HEK293 (cell line): ENCODE measurements at regions not wholly inside any gene's neighbourhood (a gene's known extent, or its start where the extent isn't known, plus 50 kb on each side); places are given as distances from the start of the nearest gene placed in this dataset.

Source experiments
- CTCF ChIA-PET: fragments of 350-600 bp; formaldehyde crosslinking; extraction: SDS; loops from one replicate; lab custom pipeline; 2021; ENCODE audit warnings: antibody characterized with exemption; lab: Yijun Ruan, JAX
- POLR2A ChIA-PET: fragments of 300-600 bp; formaldehyde crosslinking; extraction: SDS; loops from one replicate; lab custom pipeline; 2020; ENCODE audit warnings: antibody characterized with exemption, inconsistent platforms; lab: Yijun Ruan, JAX
- H3K27ac ChIP-seq: fragments of 200-500 bp; sonication (Bioruptor generic); 2 replicates; pipeline ENCODE4 v1.5.1; 2014; ENCODE audit warnings: low read depth, low read length, control low read depth, inconsistent platforms; ENCODE audit errors: extremely low read depth
- H3K36me3 ChIP-seq, 2 experiments: fragments of 200-500 bp in 1 of 2; sonication (Bioruptor generic) in 1 of 2; 1 replicate in 1 of 2; 2 replicates in 1 of 2; pipeline ENCODE4 v1.5.1; 2014 to 2017; ENCODE audit warnings: inconsistent platforms in 2 of 2, low read length in 2 of 2; ENCODE audit not compliant: control insufficient read depth in 2 of 2, insufficient read depth in 1 of 2
- H3K4me1 ChIP-seq: fragments of 200-500 bp; sonication (Bioruptor generic); 2 replicates; pipeline ENCODE4 v1.5.1; 2014; ENCODE audit warnings: mild to moderate bottlenecking, low read length, inconsistent platforms; ENCODE audit not compliant: control insufficient read depth, insufficient read depth
- H3K4me3 ChIP-seq: 2 replicates; pipeline ENCODE4 v1.5.1; 2011; ENCODE audit warnings: low read depth, mild to moderate bottlenecking, control low read depth, low read length, moderate library complexity
- H3K9me3 ChIP-seq: fragments of 200-500 bp; sonication (Bioruptor generic); 2 replicates; pipeline ENCODE4 v1.5.1; 2014; ENCODE audit warnings: low read depth, low read length, inconsistent platforms; ENCODE audit not compliant: control insufficient read depth, insufficient read depth
- ZNF121 ChIP-seq: fragments of 450-650 bp; formaldehyde crosslinking; IDR thresholded peaks from 2 replicates; pipeline ENCODE4 v1.5.1; 2016; ENCODE audit warnings: missing biosample characterization, missing genetic modification characterization
- ZNF239 ChIP-seq: fragments of 450-650 bp; formaldehyde crosslinking; IDR thresholded peaks from 2 replicates; pipeline ENCODE4 v1.5.1; 2016; ENCODE audit warnings: missing biosample characterization, missing genetic modification characterization
- ZNF350 ChIP-seq: fragments of 450-650 bp; formaldehyde crosslinking; IDR thresholded peaks from 2 replicates; pipeline ENCODE4 v1.5.0; 2017; ENCODE audit warnings: missing biosample characterization, mild to moderate bottlenecking, missing genetic modification characterization
- ZNF544 ChIP-seq: fragments of 450-650 bp; formaldehyde crosslinking; IDR thresholded peaks from 2 replicates; pipeline ENCODE4 v1.5.0; 2017; ENCODE audit warnings: missing biosample characterization, missing genetic modification characterization
- ZNF596 ChIP-seq: fragments of 450-650 bp; IDR thresholded peaks from 2 replicates; pipeline ENCODE4 v1.5.0; 2018; ENCODE audit warnings: missing biosample characterization, mild to moderate bottlenecking, missing genetic modification characterization, moderate library complexity
- ZNF677 ChIP-seq: fragments of 450-650 bp; IDR thresholded peaks from 2 replicates; pipeline ENCODE4 v1.5.0; 2018; ENCODE audit warnings: missing biosample characterization, mild to moderate bottlenecking, missing genetic modification characterization, moderate library complexity
- TF ChIP-seq, protein P1 (sequence below): fragments of 450-650 bp; formaldehyde crosslinking; IDR thresholded peaks from 2 replicates; pipeline ENCODE4 v1.5.0; 2017; ENCODE audit warnings: missing biosample characterization, missing genetic modification characterization, borderline replicate concordance
- TF ChIP-seq, protein P2 (sequence below): fragments of 450-650 bp; formaldehyde crosslinking; IDR thresholded peaks from 2 replicates; pipeline ENCODE4 v1.5.1; 2016; ENCODE audit warnings: missing biosample characterization, missing genetic modification characterization
- TF ChIP-seq, protein P3 (sequence below): fragments of 450-650 bp; formaldehyde crosslinking; IDR thresholded peaks from 2 replicates; pipeline ENCODE4 v1.5.1; 2016; ENCODE audit warnings: missing biosample characterization, missing genetic modification characterization, borderline replicate concordance
- TF ChIP-seq, protein P4 (sequence below): fragments of 450-650 bp; formaldehyde crosslinking; conservative IDR thresholded peaks from 2 replicates; pipeline ENCODE4 v1.5.1; 2016; ENCODE audit warnings: low read depth, missing biosample characterization, missing genetic modification characterization

DNA sequence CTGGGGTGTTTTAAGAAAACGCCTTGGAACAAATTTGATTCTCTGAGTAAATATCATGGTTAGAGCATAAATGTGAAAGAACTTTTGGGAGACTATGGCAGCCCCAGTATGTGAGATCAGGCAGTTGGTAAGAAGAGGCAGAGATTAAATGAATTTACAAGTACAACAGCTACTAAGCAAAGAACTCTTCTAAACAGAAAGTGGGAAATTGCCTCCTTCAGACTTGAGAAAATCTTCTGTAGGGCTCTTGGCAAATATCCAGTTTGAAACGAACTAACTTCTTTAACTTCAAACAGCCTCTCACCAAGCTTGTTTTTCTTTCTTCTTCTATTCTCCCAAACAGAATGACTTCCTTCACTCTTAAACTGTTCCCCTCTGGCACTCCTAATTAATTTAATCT is 337.7 kb downstream of the SIPA1L2 start (continued):
- TF ChIP-seq, protein P1, sequence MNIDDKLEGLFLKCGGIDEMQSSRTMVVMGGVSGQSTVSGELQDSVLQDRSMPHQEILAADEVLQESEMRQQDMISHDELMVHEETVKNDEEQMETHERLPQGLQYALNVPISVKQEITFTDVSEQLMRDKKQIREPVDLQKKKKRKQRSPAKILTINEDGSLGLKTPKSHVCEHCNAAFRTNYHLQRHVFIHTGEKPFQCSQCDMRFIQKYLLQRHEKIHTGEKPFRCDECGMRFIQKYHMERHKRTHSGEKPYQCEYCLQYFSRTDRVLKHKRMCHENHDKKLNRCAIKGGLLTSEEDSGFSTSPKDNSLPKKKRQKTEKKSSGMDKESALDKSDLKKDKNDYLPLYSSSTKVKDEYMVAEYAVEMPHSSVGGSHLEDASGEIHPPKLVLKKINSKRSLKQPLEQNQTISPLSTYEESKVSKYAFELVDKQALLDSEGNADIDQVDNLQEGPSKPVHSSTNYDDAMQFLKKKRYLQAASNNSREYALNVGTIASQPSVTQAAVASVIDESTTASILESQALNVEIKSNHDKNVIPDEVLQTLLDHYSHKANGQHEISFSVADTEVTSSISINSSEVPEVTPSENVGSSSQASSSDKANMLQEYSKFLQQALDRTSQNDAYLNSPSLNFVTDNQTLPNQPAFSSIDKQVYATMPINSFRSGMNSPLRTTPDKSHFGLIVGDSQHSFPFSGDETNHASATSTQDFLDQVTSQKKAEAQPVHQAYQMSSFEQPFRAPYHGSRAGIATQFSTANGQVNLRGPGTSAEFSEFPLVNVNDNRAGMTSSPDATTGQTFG: no peak
- TF ChIP-seq, protein P2, sequence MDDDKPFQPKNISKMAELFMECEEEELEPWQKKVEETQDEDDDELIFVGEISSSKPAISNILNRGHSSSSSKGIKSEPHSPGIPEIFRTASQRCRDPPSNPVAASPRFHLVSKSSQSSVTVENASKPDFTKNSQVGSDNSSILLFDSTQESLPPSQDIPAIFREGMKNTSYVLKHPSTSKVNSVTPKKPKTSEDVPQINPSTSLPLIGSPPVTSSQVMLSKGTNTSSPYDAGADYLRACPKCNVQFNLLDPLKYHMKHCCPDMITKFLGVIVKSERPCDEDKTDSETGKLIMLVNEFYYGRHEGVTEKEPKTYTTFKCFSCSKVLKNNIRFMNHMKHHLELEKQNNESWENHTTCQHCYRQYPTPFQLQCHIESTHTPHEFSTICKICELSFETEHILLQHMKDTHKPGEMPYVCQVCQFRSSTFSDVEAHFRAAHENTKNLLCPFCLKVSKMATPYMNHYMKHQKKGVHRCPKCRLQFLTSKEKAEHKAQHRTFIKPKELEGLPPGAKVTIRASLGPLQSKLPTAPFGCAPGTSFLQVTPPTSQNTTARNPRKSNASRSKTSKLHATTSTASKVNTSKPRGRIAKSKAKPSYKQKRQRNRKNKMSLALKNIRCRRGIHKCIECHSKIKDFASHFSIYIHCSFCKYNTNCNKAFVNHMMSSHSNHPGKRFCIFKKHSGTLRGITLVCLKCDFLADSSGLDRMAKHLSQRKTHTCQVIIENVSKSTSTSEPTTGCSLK (tag by site-specific recombination): no peak
- no peak for TF ChIP-seq ZNF239
- TF ChIP-seq ZNF677 (tag by site-specific recombination): no peak
- TF ChIP-seq ZNF596 (tag by site-specific recombination): no peak
- no peak for TF ChIP-seq ZNF544
- TF ChIP-seq ZNF121 (tag by site-specific recombination): no peak
- TF ChIP-seq, protein P3, sequence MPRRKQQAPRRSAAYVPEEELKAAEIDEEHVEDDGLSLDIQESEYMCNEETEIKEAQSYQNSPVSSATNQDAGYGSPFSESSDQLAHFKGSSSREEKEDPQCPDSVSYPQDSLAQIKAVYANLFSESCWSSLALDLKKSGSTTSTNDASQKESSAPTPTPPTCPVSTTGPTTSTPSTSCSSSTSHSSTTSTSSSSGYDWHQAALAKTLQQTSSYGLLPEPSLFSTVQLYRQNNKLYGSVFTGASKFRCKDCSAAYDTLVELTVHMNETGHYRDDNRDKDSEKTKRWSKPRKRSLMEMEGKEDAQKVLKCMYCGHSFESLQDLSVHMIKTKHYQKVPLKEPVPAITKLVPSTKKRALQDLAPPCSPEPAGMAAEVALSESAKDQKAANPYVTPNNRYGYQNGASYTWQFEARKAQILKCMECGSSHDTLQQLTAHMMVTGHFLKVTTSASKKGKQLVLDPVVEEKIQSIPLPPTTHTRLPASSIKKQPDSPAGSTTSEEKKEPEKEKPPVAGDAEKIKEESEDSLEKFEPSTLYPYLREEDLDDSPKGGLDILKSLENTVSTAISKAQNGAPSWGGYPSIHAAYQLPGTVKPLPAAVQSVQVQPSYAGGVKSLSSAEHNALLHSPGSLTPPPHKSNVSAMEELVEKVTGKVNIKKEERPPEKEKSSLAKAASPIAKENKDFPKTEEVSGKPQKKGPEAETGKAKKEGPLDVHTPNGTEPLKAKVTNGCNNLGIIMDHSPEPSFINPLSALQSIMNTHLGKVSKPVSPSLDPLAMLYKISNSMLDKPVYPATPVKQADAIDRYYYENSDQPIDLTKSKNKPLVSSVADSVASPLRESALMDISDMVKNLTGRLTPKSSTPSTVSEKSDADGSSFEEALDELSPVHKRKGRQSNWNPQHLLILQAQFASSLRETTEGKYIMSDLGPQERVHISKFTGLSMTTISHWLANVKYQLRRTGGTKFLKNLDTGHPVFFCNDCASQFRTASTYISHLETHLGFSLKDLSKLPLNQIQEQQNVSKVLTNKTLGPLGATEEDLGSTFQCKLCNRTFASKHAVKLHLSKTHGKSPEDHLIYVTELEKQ (tag by site-specific recombination): no peak

DNA sequence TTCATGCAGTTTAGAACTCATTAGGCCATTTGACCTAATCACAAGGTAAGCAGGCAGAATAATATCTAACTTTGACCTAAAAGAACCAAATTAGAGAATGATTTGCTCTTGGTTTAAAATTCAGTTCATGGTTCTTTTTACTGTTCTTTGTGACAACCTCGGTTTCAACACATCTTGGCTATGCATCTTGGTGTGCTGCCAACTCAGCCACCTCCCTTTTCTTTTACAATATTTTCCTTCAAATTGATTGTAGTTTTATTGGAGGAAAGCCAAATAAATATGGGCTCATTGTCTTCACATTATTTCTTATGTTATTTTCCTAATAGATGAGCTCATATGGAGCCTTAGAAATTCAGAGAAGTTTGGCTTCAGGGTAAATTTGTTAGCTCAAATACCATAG is 338.3 kb downstream of the SIPA1L2 start:
- H3K27ac ChIP-seq: no peak overlapping the region
- CTCF ChIA-PET: interaction anchor here (1.0 kb wide), 1 partner anchor 336 kb away, joined by 3 read pairs; no protein-coding TSS in a partner anchor
- no peaks in the 10 kb centered on the region for H3K36me3 ChIP-seq
- H3K4me1 ChIP-seq: peaks cover 11% of the 10 kb centered on the region
- POLR2A ChIA-PET: no interaction called here
- H3K9me3 ChIP-seq: no peaks in the 10 kb centered on the region
- no peak overlapping the region for H3K4me3 ChIP-seq
- TF ChIP-seq, protein P4, sequence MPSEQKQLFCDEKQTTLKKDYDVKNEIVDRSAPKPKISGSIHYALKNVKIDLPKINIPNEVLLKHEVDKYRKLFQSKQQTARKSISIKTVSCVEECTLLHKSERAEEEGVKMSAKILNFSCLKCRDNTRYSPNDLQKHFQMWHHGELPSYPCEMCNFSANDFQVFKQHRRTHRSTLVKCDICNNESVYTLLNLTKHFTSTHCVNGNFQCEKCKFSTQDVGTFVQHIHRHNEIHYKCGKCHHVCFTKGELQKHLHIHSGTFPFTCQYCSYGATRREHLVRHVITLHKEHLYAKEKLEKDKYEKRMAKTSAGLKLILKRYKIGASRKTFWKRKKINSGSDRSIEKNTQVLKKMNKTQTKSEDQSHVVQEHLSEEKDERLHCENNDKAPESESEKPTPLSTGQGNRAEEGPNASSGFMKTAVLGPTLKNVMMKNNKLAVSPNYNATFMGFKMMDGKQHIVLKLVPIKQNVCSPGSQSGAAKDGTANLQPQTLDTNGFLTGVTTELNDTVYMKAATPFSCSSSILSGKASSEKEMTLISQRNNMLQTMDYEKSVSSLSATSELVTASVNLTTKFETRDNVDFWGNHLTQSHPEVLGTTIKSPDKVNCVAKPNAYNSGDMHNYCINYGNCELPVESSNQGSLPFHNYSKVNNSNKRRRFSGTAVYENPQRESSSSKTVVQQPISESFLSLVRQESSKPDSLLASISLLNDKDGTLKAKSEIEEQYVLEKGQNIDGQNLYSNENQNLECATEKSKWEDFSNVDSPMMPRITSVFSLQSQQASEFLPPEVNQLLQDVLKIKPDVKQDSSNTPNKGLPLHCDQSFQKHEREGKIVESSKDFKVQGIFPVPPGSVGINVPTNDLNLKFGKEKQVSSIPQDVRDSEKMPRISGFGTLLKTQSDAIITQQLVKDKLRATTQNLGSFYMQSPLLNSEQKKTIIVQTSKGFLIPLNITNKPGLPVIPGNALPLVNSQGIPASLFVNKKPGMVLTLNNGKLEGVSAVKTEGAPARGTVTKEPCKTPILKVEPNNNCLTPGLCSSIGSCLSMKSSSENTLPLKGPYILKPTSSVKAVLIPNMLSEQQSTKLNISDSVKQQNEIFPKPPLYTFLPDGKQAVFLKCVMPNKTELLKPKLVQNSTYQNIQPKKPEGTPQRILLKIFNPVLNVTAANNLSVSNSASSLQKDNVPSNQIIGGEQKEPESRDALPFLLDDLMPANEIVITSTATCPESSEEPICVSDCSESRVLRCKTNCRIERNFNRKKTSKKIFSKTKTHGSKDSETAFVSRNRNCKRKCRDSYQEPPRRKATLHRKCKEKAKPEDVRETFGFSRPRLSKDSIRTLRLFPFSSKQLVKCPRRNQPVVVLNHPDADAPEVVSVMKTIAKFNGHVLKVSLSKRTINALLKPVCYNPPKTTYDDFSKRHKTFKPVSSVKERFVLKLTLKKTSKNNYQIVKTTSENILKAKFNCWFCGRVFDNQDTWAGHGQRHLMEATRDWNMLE: no peak
- TF ChIP-seq ZNF350 (tag by site-specific recombination): no peak
